IMR-90 (cell line): ENCODE measurements at regions not wholly inside any gene's neighbourhood (a gene's known extent, or its start where the extent isn't known, plus 50 kb on each side); places are given as distances from the start of the nearest gene placed in this dataset.
"Not testable (repeated sequence)": the region's sequence is repeated elsewhere in the genome, so short reads cannot be mapped to it uniquely, and the experiment has no call there.

Source experiments
- ATAC-seq: fragments of 200-7000 bp; cut with Tn5 transposase; 2 replicates; pipeline ENCODE4 v1.9.1; 2020; ENCODE audit warnings: low read depth, mild to moderate bottlenecking, moderate library complexity
- BruUV-seq: library from RNA; stranded (reverse); fragments of 400-500 nt; replicated peaks from 2 replicates; lab custom pipeline; 2021; lab: Mats Ljungman, UMichigan
- CTCF ChIA-PET: fragments of 300-600 bp; formaldehyde crosslinking; extraction: SDS; loops from one replicate; lab custom pipeline; 2021; ENCODE audit warnings: antibody characterized with exemption; lab: Yijun Ruan, JAX
- POLR2A ChIA-PET: fragments of 300-600 bp; sonication (Branson Sonifier 250); formaldehyde crosslinking; loops from one replicate; lab custom pipeline; 2022; ENCODE audit warnings: antibody characterized with exemption; ENCODE audit not compliant: unreplicated experiment; lab: Charles Lee
- DNase-seq: peaks from one replicate; pipeline ENCODE4 v3.0.0; 2013
- H2AFZ ChIP-seq: replicated peaks from 2 replicates; pipeline ENCODE3; 2013; ENCODE audit warnings: low read length, mild to moderate bottlenecking; ENCODE audit not compliant: poor library complexity
- H2AK5ac ChIP-seq: 2 replicates; pipeline ENCODE4 v1.6.1; 2013; ENCODE audit warnings: low read depth, low read length, inconsistent platforms
- H2AK9ac ChIP-seq: replicated peaks from 2 replicates; pipeline ENCODE3; 2013; ENCODE audit warnings: mild to moderate bottlenecking, low read depth, low read length, moderate library complexity; ENCODE audit not compliant: poor library complexity
- H2BK120ac ChIP-seq: 2 replicates; pipeline ENCODE4 v1.6.1; 2013; ENCODE audit warnings: low read depth, low read length, inconsistent platforms
- H2BK15ac ChIP-seq: 3 replicates; pipeline ENCODE4 v1.6.1; 2013; ENCODE audit warnings: low read depth, low read length, inconsistent platforms
- H2BK20ac ChIP-seq: 2 replicates; pipeline ENCODE4 v1.6.1; 2013; ENCODE audit warnings: low read depth, mild to moderate bottlenecking, inconsistent platforms, low read length, moderate library complexity
- H2BK5ac ChIP-seq: 2 replicates; pipeline ENCODE4 v1.6.1; 2013; ENCODE audit warnings: mild to moderate bottlenecking, low read depth, low read length, inconsistent platforms; ENCODE audit not compliant: poor library complexity, severe bottlenecking
- H3K14ac ChIP-seq: replicated peaks from 2 replicates; pipeline ENCODE4 v1.6.1; 2013; ENCODE audit warnings: low read depth, low read length, inconsistent platforms
- H3K18ac ChIP-seq: 2 replicates; pipeline ENCODE4 v1.6.1; 2013; ENCODE audit warnings: low read depth, low read length, control low read depth
- H3K23ac ChIP-seq: 2 replicates; pipeline ENCODE4 v1.6.1; 2013; ENCODE audit warnings: low read depth, low read length, inconsistent platforms
- H3K27ac ChIP-seq: 2 replicates; pipeline ENCODE4 v1.5.1; 2013; ENCODE audit warnings: mild to moderate bottlenecking, control low read depth, low read length; ENCODE audit not compliant: insufficient read depth
- H3K27me3 ChIP-seq: 2 replicates; pipeline ENCODE4 v1.6.1; 2013; ENCODE audit warnings: low read length; ENCODE audit not compliant: control insufficient read depth, insufficient read depth
- H3K36me3 ChIP-seq: 2 replicates; pipeline ENCODE4 v1.6.1; 2013; ENCODE audit warnings: low read length, mixed read lengths; ENCODE audit not compliant: control insufficient read depth, insufficient read depth
- H3K4ac ChIP-seq: 2 replicates; pipeline ENCODE4 v1.6.1; 2013; ENCODE audit warnings: low read depth, low read length, inconsistent platforms
- H3K4me1 ChIP-seq: 2 replicates; pipeline ENCODE4 v1.6.1; 2013; ENCODE audit warnings: low read length, mixed read lengths; ENCODE audit not compliant: control insufficient read depth, insufficient read depth
- H3K4me2 ChIP-seq: 2 replicates; pipeline ENCODE4 v1.6.1; 2013; ENCODE audit warnings: low read depth, mild to moderate bottlenecking, control low read depth, low read length, moderate library complexity
- H3K4me3 ChIP-seq: 2 replicates; pipeline ENCODE4 v1.5.1; 2013; ENCODE audit warnings: low read depth, mild to moderate bottlenecking, control low read depth, low read length, moderate library complexity; ENCODE audit not compliant: insufficient read depth
- H3K56ac ChIP-seq: 2 replicates; pipeline ENCODE4 v1.6.1; 2013; ENCODE audit warnings: low read length, inconsistent platforms; ENCODE audit not compliant: insufficient read depth; ENCODE audit errors: extremely low read depth
- H3K79me1 ChIP-seq, 2 experiments: 2 replicates each; pipeline ENCODE4 v1.6.1; 2013; ENCODE audit warnings: low read length in 2 of 2, inconsistent platforms in 1 of 2, low read depth in 1 of 2
- H3K9ac ChIP-seq: 2 replicates; pipeline ENCODE4 v1.6.1; 2013; ENCODE audit warnings: low read depth, low read length, control low read depth
- H3K9me1 ChIP-seq: 2 replicates; pipeline ENCODE4 v1.6.1; 2013; ENCODE audit warnings: low read length, inconsistent platforms; ENCODE audit not compliant: insufficient read depth
- H3K9me3 ChIP-seq: 2 replicates; pipeline ENCODE4 v1.6.1; 2013; ENCODE audit warnings: low read length; ENCODE audit not compliant: control insufficient read depth, insufficient read depth
- H4K20me1 ChIP-seq: 2 replicates; pipeline ENCODE4 v1.6.1; 2013; ENCODE audit warnings: low read length, inconsistent platforms; ENCODE audit not compliant: insufficient read depth
- H4K5ac ChIP-seq: 2 replicates; pipeline ENCODE4 v1.6.1; 2013; ENCODE audit warnings: mild to moderate bottlenecking, low read depth, low read length, control low read depth
- H4K8ac ChIP-seq, 2 experiments: 2 replicates each; pipeline ENCODE4 v1.6.1; 2013; ENCODE audit warnings: low read depth in 2 of 2, low read length in 2 of 2, control low read depth in 1 of 2, inconsistent platforms in 1 of 2
- H4K91ac ChIP-seq: 2 replicates; pipeline ENCODE4 v1.6.1; 2013; ENCODE audit warnings: low read depth, low read length, inconsistent platforms; ENCODE audit not compliant: insufficient read depth
- BHLHE40 ChIP-seq: fragments of 150-350 bp; IDR thresholded peaks from 2 replicates; pipeline ENCODE4 v1.6.1; 2016; ENCODE audit warnings: mild to moderate bottlenecking, low read depth, low read length
- MAFK ChIP-seq: IDR thresholded peaks from 2 replicates; pipeline ENCODE4 v1.6.1; 2012; ENCODE audit warnings: low read depth, low read length, improper control_type of control experiment
- WGBS, 2 experiments: methylation state at CpG; one replicate each; pipeline versions ENCODE4 v1.1.5 to v1.1.7; 2013; ENCODE audit warnings: missing lambda C conversion rate in 2 of 2; ENCODE audit not compliant: insufficient read length in 1 of 2; ENCODE audit errors: extremely low coverage in 2 of 2; 5-methylcytosine and 5-hydroxymethylcytosine counted together
- dilution Hi-C: fragments of 300-500 bp; cut with HindIII; formaldehyde crosslinking; loops from one replicate; pipeline ENCODE4 v1.14.3; 2018; ENCODE audit warnings: low sequenced_read_pairs; ENCODE audit not compliant: unreplicated experiment
- in situ Hi-C: fragments of 300-500 bp; cut with MboI; formaldehyde crosslinking; loops from 3 replicates; pipeline ENCODE4 v1.14.3; 2019; ENCODE audit warnings: low sequenced_read_pairs, inconsistent platforms, mixed read lengths
- intact Hi-C: fragments of 100-400 bp; cut with micrococcal nuclease; formaldehyde crosslinking; loops from 2 replicates; pipeline ENCODE4 v1.10.0; 2022

DNA sequence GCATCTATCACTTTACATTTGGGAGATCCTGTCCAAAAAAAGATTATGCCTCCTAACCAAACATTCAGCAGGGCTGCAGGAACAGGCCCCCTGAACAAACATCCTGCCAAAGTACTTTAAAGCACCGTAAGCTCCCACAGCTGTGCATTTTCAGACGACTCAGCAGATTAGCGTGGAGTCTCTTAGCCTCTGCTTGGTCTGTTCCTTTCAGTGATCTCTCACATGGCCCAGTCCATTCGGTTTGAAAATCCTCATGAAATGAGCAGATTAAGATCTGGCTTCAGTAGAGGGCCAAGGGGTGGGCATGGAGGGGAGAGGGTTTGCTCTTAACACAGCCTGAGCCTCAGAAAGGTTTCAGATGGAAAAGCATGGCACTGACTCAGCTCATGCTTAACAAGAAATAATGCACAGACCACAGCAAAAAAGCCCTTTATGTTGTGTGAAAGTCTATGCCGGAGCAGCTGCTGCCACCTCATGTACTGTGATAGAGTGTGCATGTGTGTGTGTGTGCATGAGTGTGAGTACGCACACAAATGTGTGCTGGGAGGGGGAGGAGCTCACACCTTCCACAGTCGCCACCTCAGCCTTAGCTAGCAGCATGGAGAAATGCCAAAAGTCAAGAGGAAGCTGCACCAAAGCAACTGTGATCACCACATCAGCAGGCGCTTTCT lies 64.2 kb downstream of the FOXD4L6 start:
- H3K27ac ChIP-seq = peak overlapping the region; percentile 70
- H2BK20ac ChIP-seq = peak overlapping the region; percentile 85; the same call in 1 of the 2 replicates
- peak overlapping the region; percentile 12; the same call in 1 of the 2 replicates for H3K56ac ChIP-seq
- H3K4me2 ChIP-seq = peak overlapping the region; percentile 81
- H2AFZ ChIP-seq, H4K20me1 ChIP-seq, H3K9me3 ChIP-seq, H3K4me1 ChIP-seq, intact Hi-C loops, in situ Hi-C loops, CTCF ChIA-PET, H3K79me1 ChIP-seq, H3K27me3 ChIP-seq, H2AK9ac ChIP-seq, BruUV-seq, H3K36me3 ChIP-seq, POLR2A ChIA-PET, H3K9me1 ChIP-seq, H2BK15ac ChIP-seq, dilution Hi-C loops: not testable (repeated sequence)
- H3K14ac ChIP-seq = peak overlapping the region; percentile 56; the same call in 1 of the 2 replicates
- WGBS, 2 experiments = no CpG with 5 or more reads among the region's 8 CpGs
- peak overlapping the region; percentile 90 for H3K4ac ChIP-seq
- H4K8ac ChIP-seq = peak overlapping the region in 1 of 2 experiments; percentile 54; a peak in 2 of 4 replicates
- H2BK120ac ChIP-seq = peak overlapping the region; percentile 94
- H4K5ac ChIP-seq = peak overlapping the region; percentile 37
- peak overlapping the region; percentile 62; the same call in 1 of the 2 replicates for H2AK5ac ChIP-seq
- peak; percentile 11; the same call in 1 of the 2 replicates for TF ChIP-seq BHLHE40
- TF ChIP-seq MAFK = peak; percentile 77
- peak overlapping the region; percentile 59 for H3K9ac ChIP-seq
- H2BK5ac ChIP-seq = peak overlapping the region; percentile 57
- peak; percentile 71 for DNase-seq
- ATAC-seq = peak; percentile 56
- H4K91ac ChIP-seq = peak overlapping the region; percentile 8
- H3K4me3 ChIP-seq = peak overlapping the region; percentile 7; the same call in 1 of the 2 replicates
- H3K23ac ChIP-seq = peak overlapping the region; percentile 10
- H3K18ac ChIP-seq = peak overlapping the region; percentile 14
